Raji (cell line): ENCODE measurements at regions not wholly inside any gene's neighbourhood (a gene's known extent, or its start where the extent isn't known, plus 50 kb on each side); places are given as distances from the start of the nearest gene placed in this dataset.
A peak's percentile ranks its signal among the peaks of the same experiment; 100 is the strongest.

ENCODE experiments used
- POLR2A ChIP-seq: IDR thresholded peaks from 2 replicates; pipeline ENCODE4 v1.6.1; 2011; ENCODE audit warnings: low read depth, low read length, control low read depth; ENCODE audit not compliant: insufficient read depth

GRCh38 chr5:69013481-69013880 lies 80.3 kb upstream of the SLC30A5 start:
- no peak for TF ChIP-seq POLR2A

GRCh38 chr5:69019668-69020375 lies 74.0 kb upstream of the SLC30A5 start:
- no peak for TF ChIP-seq POLR2A

DNA sequence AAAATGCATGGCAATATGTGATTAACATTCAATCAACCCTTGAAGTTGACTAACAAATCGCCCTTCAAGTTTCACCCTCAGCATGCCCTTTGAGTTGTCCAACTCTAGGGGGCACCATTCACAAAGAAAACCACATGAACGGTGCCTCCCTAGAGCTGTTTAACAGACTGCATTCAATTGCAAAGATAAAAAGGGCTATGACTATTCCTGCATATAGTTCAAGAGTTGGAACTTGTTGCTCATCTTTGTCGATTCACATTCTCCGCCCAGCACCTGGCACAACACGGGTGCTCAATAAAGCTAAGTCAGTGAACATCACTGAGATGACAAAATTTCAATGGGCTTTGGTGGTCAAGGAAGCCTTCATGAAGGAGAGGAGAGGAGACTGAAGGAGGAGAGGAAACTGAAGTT lies 69.6 kb upstream of the SLC30A5 start:
- no peak for TF ChIP-seq POLR2A

DNA sequence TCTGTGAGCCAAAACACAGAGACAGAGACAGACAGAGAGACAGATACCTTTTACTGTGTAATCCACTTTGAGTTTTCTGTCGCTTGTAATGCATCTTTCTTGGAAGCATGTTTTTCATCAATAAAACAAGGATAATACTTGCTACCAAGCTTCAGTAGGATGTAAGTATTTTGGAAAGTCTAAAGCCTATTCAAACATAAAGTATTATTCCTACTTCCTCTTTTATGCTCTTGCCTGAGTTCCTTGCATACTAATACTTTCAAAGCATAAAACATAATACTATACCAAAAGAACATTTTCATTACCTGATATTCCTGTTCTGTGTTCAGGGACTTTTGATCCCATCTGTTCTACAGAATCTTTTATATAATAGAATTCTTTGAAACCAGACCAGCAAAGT lies 64.5 kb upstream of the SLC30A5 start:
- TF ChIP-seq POLR2A, result no peak

- TF ChIP-seq POLR2A, result no peak
Observed at GRCh38 chr5:69030358-69031062, 63.3 kb upstream of the SLC30A5 start.

DNA sequence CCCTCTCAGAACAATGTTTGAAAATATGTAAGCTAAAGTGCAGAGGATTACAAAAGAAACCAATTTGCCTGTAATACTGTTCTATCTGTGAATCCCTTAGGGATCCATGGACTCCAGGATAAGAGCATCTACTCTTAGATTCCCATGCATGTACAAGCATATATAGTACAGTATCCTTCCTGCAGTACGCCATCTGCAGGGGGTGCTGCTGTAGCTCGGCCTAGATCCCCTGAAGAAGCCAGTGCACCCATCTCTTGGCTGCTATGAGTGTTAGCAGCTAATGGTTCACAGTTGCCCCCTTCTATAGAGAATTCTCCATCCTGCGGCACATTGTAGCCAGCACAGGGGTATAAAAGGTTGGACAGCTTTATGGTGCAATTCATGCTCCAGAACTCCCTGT lies 61.8 kb upstream of the SLC30A5 start:
- no peak for TF ChIP-seq POLR2A

- no peak for TF ChIP-seq POLR2A
Observed at GRCh38 chr5:69033690-69034089, 60.1 kb upstream of the SLC30A5 start.

GRCh38 chr5:69034898-69035297 lies 58.9 kb upstream of the SLC30A5 start:
- no peak for TF ChIP-seq POLR2A

GRCh38 chr5:69035665-69036064 lies 58.1 kb upstream of the SLC30A5 start:
- TF ChIP-seq POLR2A, result no peak

GRCh38 chr5:69038539-69038938 lies 55.3 kb upstream of the SLC30A5 start:
- TF ChIP-seq POLR2A, result no peak

- no peak for TF ChIP-seq POLR2A
Observed at GRCh38 chr5:69039829-69040228, 54.0 kb upstream of the SLC30A5 start.

DNA sequence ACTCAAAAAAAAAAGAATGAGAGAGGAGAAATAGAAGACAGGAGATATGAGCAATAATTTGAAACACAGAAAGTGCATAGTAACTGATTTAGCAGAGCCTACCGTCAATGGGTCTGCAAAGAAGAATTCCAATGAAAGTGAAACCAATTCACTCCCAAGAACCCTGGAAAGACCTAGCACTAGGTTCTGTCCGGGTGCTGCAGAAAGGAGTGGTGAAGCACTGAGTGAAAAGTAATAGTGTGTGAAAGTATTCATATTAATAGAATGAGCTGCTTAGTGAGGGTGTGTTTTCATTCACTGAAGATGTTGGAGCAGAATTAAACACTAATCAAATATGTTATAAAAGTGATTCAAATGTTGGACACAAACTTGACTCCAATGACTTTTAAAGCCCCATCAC lies 51.3 kb upstream of the SLC30A5 start:
- no peak for TF ChIP-seq POLR2A

- 0 out of 2 replicates have a peak, but pooled peaks have one; percentile 16 for TF ChIP-seq POLR2A
Observed at GRCh38 chr5:69042915-69043654, 50.7 kb upstream of the SLC30A5 start.

DNA sequence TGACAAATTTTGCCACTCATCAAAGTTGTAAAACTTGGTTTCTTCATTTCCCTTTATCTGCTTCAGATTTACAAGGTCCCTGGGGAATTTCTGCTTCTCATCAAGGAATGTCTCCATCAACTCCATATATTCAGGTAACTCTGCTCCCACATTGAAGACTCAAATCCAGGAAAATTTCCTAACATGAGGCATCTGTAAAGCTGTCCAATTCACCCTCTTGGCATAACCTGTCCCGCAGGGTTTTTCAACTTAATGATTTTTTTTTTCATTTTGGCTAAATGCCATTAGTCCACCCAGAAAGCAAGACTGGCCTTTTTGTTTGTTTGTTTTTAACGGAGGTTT lies 50.2 kb upstream of the SLC30A5 start:
- no peak for TF ChIP-seq POLR2A
